ENCODE measurements at regions not wholly inside any gene's neighbourhood (a gene's known extent, or its start where the extent isn't known, plus 50 kb on each side); places are given as distances from the start of the nearest gene placed in this dataset.
A peak's percentile ranks its signal among the peaks of the same experiment; 100 is the strongest.

DNA sequence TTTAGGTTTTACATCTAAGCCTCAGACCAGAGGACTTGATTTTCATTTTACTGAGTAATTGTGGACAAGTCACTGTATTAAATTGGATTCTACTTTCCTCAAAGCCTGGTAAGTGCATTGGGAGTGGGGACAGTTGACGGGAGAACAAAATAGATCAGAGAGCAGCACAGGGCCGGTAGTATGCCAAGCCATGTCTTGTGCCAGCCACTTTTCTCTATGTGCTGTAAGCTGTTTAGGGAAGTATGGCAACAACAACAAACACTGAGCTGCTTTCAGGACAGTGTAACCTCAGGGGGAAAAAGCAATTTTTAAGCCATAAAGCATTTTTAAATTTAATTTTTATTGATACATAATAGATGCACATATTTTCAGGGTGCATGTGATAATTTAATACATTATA, 365.9 kb upstream of the IGFBP3 start:
- Histone ChIP-seq H3K4me3 (no peak overlapping the region), H2AFZ (replicated peaks) (no peak overlapping the region), H3F3A (ENCODE audit: low read depth) (peaks cover 11% of the 10 kb centered on the region), H3K4me1 (peaks cover 46% of the 10 kb centered on the region), H3K79me2 (ENCODE audit: low read depth) (no peaks in the 10 kb centered on the region), H3K36me3 (no peaks in the 10 kb centered on the region), H3K27ac (no peak overlapping the region), H4K20me1 (ENCODE audit: low read depth) (no peaks in the 10 kb centered on the region), H3K9ac (no peak overlapping the region), H3K27me3 (no peaks in the 10 kb centered on the region), H3K4me2 (no peak overlapping the region), H3K9me3 (ENCODE audit: low read depth) (no peaks in the 10 kb centered on the region)
- Mint-ChIP-seq H3K27me3 (ENCODE audit: insufficient read depth, low read depth) (no peaks in the 10 kb centered on the region), H3K36me3 (no peaks in the 10 kb centered on the region), H3K4me1 (peaks cover 13% of the 10 kb centered on the region), H3K9me3 (no peaks in the 10 kb centered on the region), H3K4me3 (no peak overlapping the region), H3K27ac (no peak overlapping the region)
- no peak for DNase-seq (ENCODE audit: low spot score)
- no peak for TF ChIP-seq EZH2phosphoT487 (IDR thresholded peaks at IDR 0.05)
- TF ChIP-seq EZH2 (IDR thresholded peaks at IDR 0.05), result no peak
- TF ChIP-seq, protein P1, sequence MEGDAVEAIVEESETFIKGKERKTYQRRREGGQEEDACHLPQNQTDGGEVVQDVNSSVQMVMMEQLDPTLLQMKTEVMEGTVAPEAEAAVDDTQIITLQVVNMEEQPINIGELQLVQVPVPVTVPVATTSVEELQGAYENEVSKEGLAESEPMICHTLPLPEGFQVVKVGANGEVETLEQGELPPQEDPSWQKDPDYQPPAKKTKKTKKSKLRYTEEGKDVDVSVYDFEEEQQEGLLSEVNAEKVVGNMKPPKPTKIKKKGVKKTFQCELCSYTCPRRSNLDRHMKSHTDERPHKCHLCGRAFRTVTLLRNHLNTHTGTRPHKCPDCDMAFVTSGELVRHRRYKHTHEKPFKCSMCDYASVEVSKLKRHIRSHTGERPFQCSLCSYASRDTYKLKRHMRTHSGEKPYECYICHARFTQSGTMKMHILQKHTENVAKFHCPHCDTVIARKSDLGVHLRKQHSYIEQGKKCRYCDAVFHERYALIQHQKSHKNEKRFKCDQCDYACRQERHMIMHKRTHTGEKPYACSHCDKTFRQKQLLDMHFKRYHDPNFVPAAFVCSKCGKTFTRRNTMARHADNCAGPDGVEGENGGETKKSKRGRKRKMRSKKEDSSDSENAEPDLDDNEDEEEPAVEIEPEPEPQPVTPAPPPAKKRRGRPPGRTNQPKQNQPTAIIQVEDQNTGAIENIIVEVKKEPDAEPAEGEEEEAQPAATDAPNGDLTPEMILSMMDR (IDR thresholded peaks at IDR 0.05), result no peak

GRCh38 chr7:46286356-46286755, 365.3 kb upstream of the IGFBP3 start:
- no peaks in the 10 kb centered on the region for H3K9me3 ChIP-seq (ENCODE audit: low read depth)
- peaks cover 52% of the 10 kb centered on the region for H3K4me1 ChIP-seq
- Mint-ChIP-seq H3K27ac (no peak overlapping the region), H3K4me3 (no peak overlapping the region), H3K27me3 (ENCODE audit: insufficient read depth, low read depth) (no peaks in the 10 kb centered on the region), H3K9me3 (no peaks in the 10 kb centered on the region), H3K36me3 (no peaks in the 10 kb centered on the region), H3K4me1 (peaks cover 14% of the 10 kb centered on the region)
- TF ChIP-seq, protein P1 (IDR thresholded peaks at IDR 0.05), result no peak
- TF ChIP-seq EZH2 (IDR thresholded peaks at IDR 0.05), result no peak
- H3K79me2 ChIP-seq (ENCODE audit: low read depth), result no peaks in the 10 kb centered on the region
- H3K27me3 ChIP-seq, result no peaks in the 10 kb centered on the region
- no peak overlapping the region for H3K9ac ChIP-seq
- H4K20me1 ChIP-seq (ENCODE audit: low read depth), result no peaks in the 10 kb centered on the region
- no peak overlapping the region for H2AFZ ChIP-seq (replicated peaks)
- no peak for DNase-seq (ENCODE audit: low spot score)
- H3F3A ChIP-seq (ENCODE audit: low read depth), result peaks cover 17% of the 10 kb centered on the region
- no peak overlapping the region for H3K4me3 ChIP-seq
- no peak overlapping the region for H3K27ac ChIP-seq
- H3K36me3 ChIP-seq, result no peaks in the 10 kb centered on the region
- no peak overlapping the region for H3K4me2 ChIP-seq

DNA sequence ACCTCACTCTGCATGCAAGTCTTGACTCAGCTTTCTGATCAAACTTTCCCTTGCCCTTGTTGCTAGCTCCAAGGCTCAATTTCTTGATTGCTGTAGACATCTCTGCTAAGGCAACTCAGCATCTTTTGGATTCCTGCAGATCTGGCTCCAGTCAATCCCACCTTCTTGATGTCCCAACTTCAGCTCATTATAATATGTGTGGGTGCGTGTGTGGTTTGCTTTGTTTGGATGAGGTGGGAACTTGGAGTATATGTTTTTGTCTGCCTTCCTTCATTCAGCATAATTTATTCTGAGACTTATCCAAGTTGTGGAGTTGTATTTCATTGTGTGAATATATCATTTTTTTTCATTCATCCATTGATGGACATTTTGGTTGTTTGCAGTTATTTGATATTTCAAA, 364.8 kb upstream of the IGFBP3 start:
- Mint-ChIP-seq H3K4me3 (no peak overlapping the region), H3K27ac (no peak overlapping the region), H3K9me3 (no peaks in the 10 kb centered on the region), H3K27me3 (ENCODE audit: insufficient read depth, low read depth) (no peaks in the 10 kb centered on the region), H3K36me3 (no peaks in the 10 kb centered on the region), H3K4me1 (peaks cover 17% of the 10 kb centered on the region)
- TF ChIP-seq EZH2 (IDR thresholded peaks at IDR 0.05), result no peak
- no peak for TF ChIP-seq EZH2phosphoT487 (IDR thresholded peaks at IDR 0.05)
- TF ChIP-seq, protein P1 (IDR thresholded peaks at IDR 0.05), result no peak
- H3K4me2 ChIP-seq, result no peak overlapping the region
- no peaks in the 10 kb centered on the region for H3K36me3 ChIP-seq
- H4K20me1 ChIP-seq (ENCODE audit: low read depth), result no peaks in the 10 kb centered on the region
- H3K4me3 ChIP-seq, result no peak overlapping the region
- H3K79me2 ChIP-seq (ENCODE audit: low read depth), result no peaks in the 10 kb centered on the region
- H3K4me1 ChIP-seq, result peaks cover 52% of the 10 kb centered on the region
- no peak for DNase-seq (ENCODE audit: low spot score)
- peaks cover 22% of the 10 kb centered on the region for H3F3A ChIP-seq (ENCODE audit: low read depth)
- no peaks in the 10 kb centered on the region for H3K9me3 ChIP-seq (ENCODE audit: low read depth)
- peak overlapping the region; percentile 48 for H2AFZ ChIP-seq (replicated peaks)
- H3K27me3 ChIP-seq, result no peaks in the 10 kb centered on the region
- H3K9ac ChIP-seq, result no peak overlapping the region
- no peak overlapping the region for H3K27ac ChIP-seq
